Activated B cell treated with CpG ODN at 0.5 μM for 24 hours (primary cell): ENCODE measurements at regions not wholly inside any gene's neighbourhood (a gene's known extent, or its start where the extent isn't known, plus 50 kb on each side); places are given as distances from the start of the nearest gene placed in this dataset.

Source experiments
- ATAC-seq: fragments of 200-7000 bp; cut with Tn5 transposase; one replicate; pipeline ENCODE4 v1.10.0; 2021; ENCODE audit warnings: low read depth, mild to moderate bottlenecking, moderate library complexity
- CTCF ChIA-PET: fragments of 350-600 bp; sonication (Branson Sonifier 250); formaldehyde crosslinking; loops from one replicate; lab custom pipeline; 2021; ENCODE audit warnings: antibody characterized with exemption; lab: Charles Lee
- POLR2A ChIA-PET: fragments of 350-600 bp; sonication (Branson Sonifier 250); formaldehyde crosslinking; loops from one replicate; lab custom pipeline; 2021; ENCODE audit warnings: antibody characterized with exemption; lab: Charles Lee
- DNase-seq: peaks from one replicate; pipeline ENCODE4 v3.0.0; 2022
- H3K27ac Mint-ChIP-seq: one replicate; pipeline ENCODE4 v1.8.0; 2020; ENCODE audit warnings: mixed read lengths
- H3K27me3 Mint-ChIP-seq: one replicate; pipeline ENCODE4 v1.8.0; 2021; ENCODE audit warnings: mixed read lengths
- H3K36me3 Mint-ChIP-seq: one replicate; pipeline ENCODE4 v1.8.0; 2021; ENCODE audit warnings: low read depth, mixed read lengths
- H3K4me1 Mint-ChIP-seq: one replicate; pipeline ENCODE4 v1.8.0; 2021; ENCODE audit warnings: mixed read lengths
- H3K4me3 Mint-ChIP-seq: one replicate; pipeline ENCODE4 v1.8.0; 2020; ENCODE audit warnings: mild to moderate bottlenecking, mixed read lengths
- H3K9me3 Mint-ChIP-seq: one replicate; pipeline ENCODE4 v1.8.0; 2020; ENCODE audit warnings: mixed read lengths
- CTCF ChIP-seq: fragments of 200-600 bp; IDR thresholded peaks from one replicate; pipeline ENCODE4 v1.8.0; 2022; ENCODE audit warnings: antibody characterized with exemption, mild to moderate bottlenecking
- intact Hi-C: fragments of 100-400 bp; cut with micrococcal nuclease; formaldehyde crosslinking; loops from one replicate; pipeline ENCODE4 v1.15.1; 2024

GRCh38 chr4:84022564-84022963, 476.5 kb downstream of the NKX6-1 start:
- ATAC-seq, result no peak
- DNase-seq, result no peak
- CTCF ChIA-PET, result no interaction called here
- intact Hi-C loops, result no loop called here
- H3K36me3 Mint-ChIP-seq, result no peaks in the 10 kb centered on the region
- H3K27me3 Mint-ChIP-seq, result no peaks in the 10 kb centered on the region
- H3K4me1 Mint-ChIP-seq, result no peaks in the 10 kb centered on the region
- no peak overlapping the region for H3K27ac Mint-ChIP-seq
- no peak overlapping the region for H3K4me3 Mint-ChIP-seq
- no peak for TF ChIP-seq CTCF
- no peaks in the 10 kb centered on the region for H3K9me3 Mint-ChIP-seq
- POLR2A ChIA-PET, result no interaction called here

- Mint-ChIP-seq H3K27me3 (no peaks in the 10 kb centered on the region), H3K36me3 (no peaks in the 10 kb centered on the region)
- CTCF ChIA-PET, result no interaction called here
Measured at GRCh38 chr4:84019626-84020025, 479.5 kb downstream of the NKX6-1 start.

GRCh38 chr4:84003046-84003445, 467.1 kb downstream of the GPAT3 start:
- no peak overlapping the region for H3K4me3 Mint-ChIP-seq
- CTCF ChIA-PET, result no interaction called here
- ATAC-seq (no peak), DNase-seq (no peak)
- peaks cover 2% of the 10 kb centered on the region for H3K9me3 Mint-ChIP-seq
- no peak for TF ChIP-seq CTCF
- no peaks in the 10 kb centered on the region for H3K27me3 Mint-ChIP-seq
- intact Hi-C loops, result no loop called here
- POLR2A ChIA-PET, result no interaction called here
- no peak overlapping the region for H3K27ac Mint-ChIP-seq
- H3K36me3 Mint-ChIP-seq, result no peaks in the 10 kb centered on the region
- no peaks in the 10 kb centered on the region for H3K4me1 Mint-ChIP-seq

More at GRCh38 chr4:84019626-84020025, 479.5 kb downstream of the NKX6-1 start:
- POLR2A ChIA-PET, result no interaction called here
- intact Hi-C loops, result no loop called here
- Mint-ChIP-seq H3K27ac (no peak overlapping the region), H3K4me3 (no peak overlapping the region), H3K4me1 (no peaks in the 10 kb centered on the region), H3K9me3 (no peaks in the 10 kb centered on the region)
- DNase-seq (no peak), ATAC-seq (no peak)
- no peak for TF ChIP-seq CTCF

- Mint-ChIP-seq H3K27me3 (no peaks in the 10 kb centered on the region), H3K27ac (no peak overlapping the region), H3K9me3 (peaks cover 2% of the 10 kb centered on the region), H3K4me1 (no peaks in the 10 kb centered on the region), H3K36me3 (no peaks in the 10 kb centered on the region), H3K4me3 (no peak overlapping the region)
- intact Hi-C loops, result no loop called here
- POLR2A ChIA-PET, result no interaction called here
- no peak for DNase-seq
- no peak for TF ChIP-seq CTCF
- no peak for ATAC-seq
- CTCF ChIA-PET, result no interaction called here
Measured at GRCh38 chr4:84001876-84002569, 466.1 kb downstream of the GPAT3 start.

GRCh38 chr4:83996254-83996653, 460.3 kb downstream of the GPAT3 start:
- ATAC-seq, result no peak
- Mint-ChIP-seq H3K4me1 (no peaks in the 10 kb centered on the region), H3K4me3 (no peak overlapping the region), H3K27me3 (no peaks in the 10 kb centered on the region), H3K36me3 (no peaks in the 10 kb centered on the region), H3K27ac (no peak overlapping the region), H3K9me3 (peaks cover 1% of the 10 kb centered on the region)
- no peak for DNase-seq
- TF ChIP-seq CTCF, result no peak
- intact Hi-C loops, result no loop called here
- POLR2A ChIA-PET, result no interaction called here
- CTCF ChIA-PET, result no interaction called here
